Mononuclear cell (primary cell): ENCODE measurements at regions not wholly inside any gene's neighbourhood (a gene's known extent, or its start where the extent isn't known, plus 50 kb on each side); places are given as distances from the start of the nearest gene placed in this dataset.

ENCODE experiments used
- H3K27me3 ChIP-seq: 2 replicates; pipeline ENCODE4 v1.6.0; 2011; ENCODE audit warnings: low read length, control low read depth; ENCODE audit not compliant: insufficient read depth
- H3K4me1 ChIP-seq: 2 replicates; pipeline ENCODE4 v1.5.1; 2011; ENCODE audit warnings: mild to moderate bottlenecking, low read length, control low read depth; ENCODE audit not compliant: insufficient read depth
- H3K4me3 ChIP-seq: 2 replicates; pipeline ENCODE4 v1.5.1; 2011; ENCODE audit warnings: mild to moderate bottlenecking, low read length, moderate library complexity
- H3K9me3 ChIP-seq: 2 replicates; pipeline ENCODE4 v1.5.1; 2011; ENCODE audit warnings: low read depth, mild to moderate bottlenecking, control low read depth, low read length

GRCh38 chr1:199856216-199856780 lies 171.2 kb upstream of the NR5A2 start:
- Histone ChIP-seq H3K4me1 (peaks cover 42% of the 10 kb centered on the region), H3K27me3 (no peaks in the 10 kb centered on the region), H3K4me3 (no peak overlapping the region), H3K9me3 (no peaks in the 10 kb centered on the region)

GRCh38 chr1:199857108-199857507 lies 170.4 kb upstream of the NR5A2 start:
- H3K27me3 ChIP-seq, result no peaks in the 10 kb centered on the region
- H3K4me1 ChIP-seq, result peaks cover 42% of the 10 kb centered on the region
- H3K4me3 ChIP-seq, result no peak overlapping the region
- no peaks in the 10 kb centered on the region for H3K9me3 ChIP-seq

GRCh38 chr1:199857516-199857915 lies 170.0 kb upstream of the NR5A2 start:
- H3K9me3 ChIP-seq, result no peaks in the 10 kb centered on the region
- no peaks in the 10 kb centered on the region for H3K27me3 ChIP-seq
- peaks cover 42% of the 10 kb centered on the region for H3K4me1 ChIP-seq
- H3K4me3 ChIP-seq, result no peak overlapping the region

GRCh38 chr1:199858171-199858570 lies 169.3 kb upstream of the NR5A2 start:
- Histone ChIP-seq H3K4me1 (peaks cover 42% of the 10 kb centered on the region), H3K27me3 (no peaks in the 10 kb centered on the region), H3K4me3 (no peak overlapping the region), H3K9me3 (no peaks in the 10 kb centered on the region)

GRCh38 chr1:199858856-199859255 lies 168.7 kb upstream of the NR5A2 start:
- Histone ChIP-seq H3K9me3 (no peaks in the 10 kb centered on the region), H3K4me3 (no peak overlapping the region), H3K27me3 (no peaks in the 10 kb centered on the region), H3K4me1 (peaks cover 42% of the 10 kb centered on the region)

- no peaks in the 10 kb centered on the region for H3K27me3 ChIP-seq
- no peaks in the 10 kb centered on the region for H3K9me3 ChIP-seq
- peaks cover 46% of the 10 kb centered on the region for H3K4me1 ChIP-seq
- H3K4me3 ChIP-seq, result no peak overlapping the region
These were observed 168.0 kb upstream of the NR5A2 start for GRCh38 chr1:199859491-199859933.

GRCh38 chr1:199861020-199861795 lies 166.3 kb upstream of the NR5A2 start:
- no peaks in the 10 kb centered on the region for H3K27me3 ChIP-seq
- H3K9me3 ChIP-seq, result no peaks in the 10 kb centered on the region
- no peak overlapping the region for H3K4me3 ChIP-seq
- H3K4me1 ChIP-seq, result peaks cover 45% of the 10 kb centered on the region

- Histone ChIP-seq H3K9me3 (no peaks in the 10 kb centered on the region), H3K4me1 (peaks cover 40% of the 10 kb centered on the region), H3K27me3 (no peaks in the 10 kb centered on the region), H3K4me3 (no peak overlapping the region)
These were observed 165.5 kb upstream of the NR5A2 start for GRCh38 chr1:199862047-199862446.

GRCh38 chr1:199866210-199866617 lies 161.3 kb upstream of the NR5A2 start:
- Histone ChIP-seq H3K4me3 (no peak overlapping the region), H3K4me1 (peaks cover 17% of the 10 kb centered on the region), H3K27me3 (no peaks in the 10 kb centered on the region), H3K9me3 (no peaks in the 10 kb centered on the region)

- H3K27me3 ChIP-seq, result no peaks in the 10 kb centered on the region
- no peaks in the 10 kb centered on the region for H3K9me3 ChIP-seq
- no peak overlapping the region for H3K4me3 ChIP-seq
- peaks cover 17% of the 10 kb centered on the region for H3K4me1 ChIP-seq
These were observed 159.9 kb upstream of the NR5A2 start for GRCh38 chr1:199867601-199868000.

GRCh38 chr1:199868777-199869176 lies 158.7 kb upstream of the NR5A2 start:
- no peaks in the 10 kb centered on the region for H3K9me3 ChIP-seq
- H3K27me3 ChIP-seq, result no peaks in the 10 kb centered on the region
- H3K4me1 ChIP-seq, result peaks cover 17% of the 10 kb centered on the region
- H3K4me3 ChIP-seq, result no peak overlapping the region

- Histone ChIP-seq H3K4me1 (peaks cover 21% of the 10 kb centered on the region), H3K4me3 (no peak overlapping the region), H3K9me3 (no peaks in the 10 kb centered on the region), H3K27me3 (no peaks in the 10 kb centered on the region)
These were observed 152.2 kb upstream of the NR5A2 start for GRCh38 chr1:199875337-199875736.

GRCh38 chr1:199875856-199876255 lies 151.7 kb upstream of the NR5A2 start:
- peaks cover 21% of the 10 kb centered on the region for H3K4me1 ChIP-seq
- no peaks in the 10 kb centered on the region for H3K9me3 ChIP-seq
- no peak overlapping the region for H3K4me3 ChIP-seq
- no peaks in the 10 kb centered on the region for H3K27me3 ChIP-seq

- Histone ChIP-seq H3K4me3 (no peak overlapping the region), H3K27me3 (no peaks in the 10 kb centered on the region)
These were observed 149.8 kb upstream of the NR5A2 start for GRCh38 chr1:199877526-199878384.

GRCh38 chr1:199878823-199879222 lies 148.7 kb upstream of the NR5A2 start:
- no peak overlapping the region for H3K4me3 ChIP-seq

More at GRCh38 chr1:199877526-199878384, 149.8 kb upstream of the NR5A2 start:
- no peaks in the 10 kb centered on the region for H3K9me3 ChIP-seq
- H3K4me1 ChIP-seq, result peaks cover 21% of the 10 kb centered on the region

More at GRCh38 chr1:199878823-199879222, 148.7 kb upstream of the NR5A2 start:
- Histone ChIP-seq H3K4me1 (peaks cover 21% of the 10 kb centered on the region), H3K9me3 (no peaks in the 10 kb centered on the region), H3K27me3 (no peaks in the 10 kb centered on the region)
